ENCODE measurements at regions not wholly inside any gene's neighbourhood (a gene's known extent, or its start where the extent isn't known, plus 50 kb on each side); places are given as distances from the start of the nearest gene placed in this dataset.

DNA sequence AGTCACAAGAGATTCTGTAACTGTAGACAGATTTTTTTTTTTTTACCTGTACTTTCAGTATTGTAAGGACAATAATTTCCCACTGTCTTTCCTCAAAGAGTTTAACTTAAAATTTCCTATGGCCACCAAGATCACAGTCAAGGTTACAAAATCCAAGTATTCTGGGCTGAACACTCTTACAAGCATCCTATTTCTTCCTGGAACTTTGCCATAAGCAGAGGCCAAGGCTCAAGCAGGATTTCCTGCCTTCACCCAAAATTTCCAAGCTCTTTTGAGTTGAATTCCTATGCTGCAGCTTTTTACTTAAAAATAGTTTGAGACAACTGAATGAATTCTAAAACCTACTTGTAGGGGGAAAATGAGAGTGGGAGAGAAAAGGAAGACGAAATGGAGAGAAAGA, 299.4 kb downstream of the ZNF516 start:
- H3K9me3 Mint-ChIP-seq (ENCODE audit: low read depth), result peaks cover 7% of the 10 kb centered on the region
- H3K27me3 Mint-ChIP-seq (ENCODE audit: low read depth), result peaks cover 1% of the 10 kb centered on the region
- no peaks in the 10 kb centered on the region for H3K36me3 Mint-ChIP-seq (ENCODE audit: low read depth)
- TF ChIP-seq, protein P1, sequence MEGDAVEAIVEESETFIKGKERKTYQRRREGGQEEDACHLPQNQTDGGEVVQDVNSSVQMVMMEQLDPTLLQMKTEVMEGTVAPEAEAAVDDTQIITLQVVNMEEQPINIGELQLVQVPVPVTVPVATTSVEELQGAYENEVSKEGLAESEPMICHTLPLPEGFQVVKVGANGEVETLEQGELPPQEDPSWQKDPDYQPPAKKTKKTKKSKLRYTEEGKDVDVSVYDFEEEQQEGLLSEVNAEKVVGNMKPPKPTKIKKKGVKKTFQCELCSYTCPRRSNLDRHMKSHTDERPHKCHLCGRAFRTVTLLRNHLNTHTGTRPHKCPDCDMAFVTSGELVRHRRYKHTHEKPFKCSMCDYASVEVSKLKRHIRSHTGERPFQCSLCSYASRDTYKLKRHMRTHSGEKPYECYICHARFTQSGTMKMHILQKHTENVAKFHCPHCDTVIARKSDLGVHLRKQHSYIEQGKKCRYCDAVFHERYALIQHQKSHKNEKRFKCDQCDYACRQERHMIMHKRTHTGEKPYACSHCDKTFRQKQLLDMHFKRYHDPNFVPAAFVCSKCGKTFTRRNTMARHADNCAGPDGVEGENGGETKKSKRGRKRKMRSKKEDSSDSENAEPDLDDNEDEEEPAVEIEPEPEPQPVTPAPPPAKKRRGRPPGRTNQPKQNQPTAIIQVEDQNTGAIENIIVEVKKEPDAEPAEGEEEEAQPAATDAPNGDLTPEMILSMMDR (IDR thresholded peaks at IDR 0.05), result no peak
- H3K27ac Mint-ChIP-seq (ENCODE audit: unreplicated experiment), result no peak overlapping the region
- H3K4me1 Mint-ChIP-seq (ENCODE audit: low read depth), result no peaks in the 10 kb centered on the region
- H3K4me3 Mint-ChIP-seq (ENCODE audit: unreplicated experiment), result no peak overlapping the region
- no peak for DNase-seq (ENCODE audit: low spot score)

DNA sequence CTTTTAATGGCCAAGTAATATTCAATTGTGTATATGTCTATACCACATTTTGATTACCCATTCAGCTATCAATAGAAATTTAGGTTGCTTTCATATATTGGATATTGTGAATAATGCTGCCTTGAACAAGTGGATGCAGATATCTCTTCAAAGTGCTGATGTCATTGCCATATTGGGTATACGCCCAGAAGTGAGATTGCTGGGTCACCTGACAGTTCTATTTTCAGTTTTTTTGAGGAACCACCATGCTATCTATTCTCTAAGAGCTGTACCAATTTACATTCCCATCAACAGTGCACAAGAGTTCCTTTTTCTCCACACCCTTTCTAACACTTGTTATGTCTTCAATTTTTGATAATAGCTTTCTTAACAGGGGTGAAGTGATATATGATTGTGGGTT, 306.9 kb downstream of the ZNF516 start:
- no peak overlapping the region for H3K27ac Mint-ChIP-seq (ENCODE audit: unreplicated experiment)
- H3K4me1 Mint-ChIP-seq (ENCODE audit: low read depth), result no peaks in the 10 kb centered on the region
- peaks cover 1% of the 10 kb centered on the region for H3K27me3 Mint-ChIP-seq (ENCODE audit: low read depth)
- no peaks in the 10 kb centered on the region for H3K36me3 Mint-ChIP-seq (ENCODE audit: low read depth)
- H3K9me3 Mint-ChIP-seq (ENCODE audit: low read depth), result peaks cover 19% of the 10 kb centered on the region
- H3K4me3 Mint-ChIP-seq (ENCODE audit: unreplicated experiment), result no peak overlapping the region
- no peak for DNase-seq (ENCODE audit: low spot score)
- TF ChIP-seq, protein P1 (IDR thresholded peaks at IDR 0.05), result no peak

DNA sequence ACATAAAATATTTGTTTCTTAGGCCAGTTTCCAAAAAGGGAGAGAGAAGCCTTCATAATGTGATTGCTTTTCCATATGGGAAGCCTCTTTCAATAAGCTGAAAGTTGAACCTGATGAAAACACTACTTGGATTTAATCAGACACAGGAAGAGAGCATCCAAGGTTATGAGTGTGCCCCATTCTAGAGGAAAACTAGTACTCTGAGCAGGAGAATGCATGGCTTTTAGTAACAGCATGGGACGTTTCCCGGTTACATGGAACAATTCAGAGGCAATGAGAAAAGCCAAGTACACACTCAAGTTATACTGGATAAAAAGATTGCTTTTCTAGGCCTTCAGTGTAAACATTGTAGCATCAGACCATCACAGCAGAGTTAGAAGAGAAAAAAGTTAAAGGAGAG, 315.8 kb downstream of the ZNF516 start:
- H3K36me3 Mint-ChIP-seq (ENCODE audit: low read depth), result no peaks in the 10 kb centered on the region
- no peak overlapping the region for H3K4me3 Mint-ChIP-seq (ENCODE audit: unreplicated experiment)
- DNase-seq (ENCODE audit: low spot score), result no peak
- H3K27me3 Mint-ChIP-seq (ENCODE audit: low read depth), result peaks cover 2% of the 10 kb centered on the region
- H3K4me1 Mint-ChIP-seq (ENCODE audit: low read depth), result no peaks in the 10 kb centered on the region
- H3K27ac Mint-ChIP-seq (ENCODE audit: unreplicated experiment), result no peak overlapping the region
- TF ChIP-seq, protein P1 (IDR thresholded peaks at IDR 0.05), result no peak
- H3K9me3 Mint-ChIP-seq (ENCODE audit: low read depth), result no peaks in the 10 kb centered on the region

DNA sequence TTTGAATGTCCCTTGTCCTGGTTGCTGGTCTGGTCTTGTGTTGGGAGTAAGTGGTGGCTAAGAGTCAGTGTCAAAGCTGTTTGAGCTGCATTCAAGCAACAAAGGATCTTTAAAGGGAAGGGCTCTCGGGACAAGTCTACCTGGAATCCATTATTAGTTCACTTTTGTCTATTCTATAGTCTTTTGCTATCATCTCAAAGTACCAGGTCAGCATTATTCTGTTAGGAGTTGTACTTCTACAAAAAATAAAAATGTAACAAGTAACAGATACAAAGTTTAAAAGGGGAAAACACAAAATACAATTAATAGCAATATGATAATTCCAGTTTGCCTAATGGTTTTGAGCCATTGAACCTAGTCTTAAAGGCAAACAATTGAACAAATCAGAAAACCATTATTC, 317.9 kb downstream of the ZNF516 start:
- TF ChIP-seq, protein P1 (IDR thresholded peaks at IDR 0.05), result no peak
- Mint-ChIP-seq H3K27ac (ENCODE audit: unreplicated experiment) (no peak overlapping the region), H3K27me3 (ENCODE audit: low read depth) (peaks cover 2% of the 10 kb centered on the region), H3K9me3 (ENCODE audit: low read depth) (no peaks in the 10 kb centered on the region), H3K4me1 (ENCODE audit: low read depth) (no peaks in the 10 kb centered on the region), H3K36me3 (ENCODE audit: low read depth) (no peaks in the 10 kb centered on the region), H3K4me3 (ENCODE audit: unreplicated experiment) (no peak overlapping the region)
- no peak for DNase-seq (ENCODE audit: low spot score)

DNA sequence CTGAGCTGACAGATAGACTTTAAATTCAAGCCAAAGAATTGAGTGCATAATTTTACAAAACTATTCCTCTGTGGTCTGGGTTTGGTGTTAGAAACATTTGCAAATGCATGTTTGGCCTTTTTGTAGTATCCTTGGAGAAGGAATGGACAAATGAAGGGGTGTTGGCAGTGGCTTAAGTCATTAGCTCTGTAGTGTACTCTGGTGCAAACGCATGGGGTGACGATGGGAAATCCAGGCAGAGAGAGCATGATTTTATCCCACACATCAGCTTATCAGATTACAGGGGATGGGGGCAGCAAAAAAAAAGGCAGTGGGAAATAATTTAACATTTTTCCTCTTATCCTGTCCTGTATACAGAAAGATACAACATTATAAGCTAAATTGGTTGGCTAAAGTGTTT, 320.6 kb downstream of the ZNF516 start:
- no peaks in the 10 kb centered on the region for H3K4me1 Mint-ChIP-seq (ENCODE audit: low read depth)
- TF ChIP-seq, protein P1 (IDR thresholded peaks at IDR 0.05), result no peak

More for the DNA sequence above, 320.6 kb downstream of the ZNF516 start:
- DNase-seq (ENCODE audit: low spot score), result no peak
- H3K36me3 Mint-ChIP-seq (ENCODE audit: low read depth), result no peaks in the 10 kb centered on the region
- no peak overlapping the region for H3K27ac Mint-ChIP-seq (ENCODE audit: unreplicated experiment)
- peaks cover 4% of the 10 kb centered on the region for H3K27me3 Mint-ChIP-seq (ENCODE audit: low read depth)
- H3K4me3 Mint-ChIP-seq (ENCODE audit: unreplicated experiment), result no peak overlapping the region
- no peaks in the 10 kb centered on the region for H3K9me3 Mint-ChIP-seq (ENCODE audit: low read depth)
